ENCODE measurements at regions not wholly inside any gene's neighbourhood (a gene's known extent, or its start where the extent isn't known, plus 50 kb on each side); places are given as distances from the start of the nearest gene placed in this dataset.

- no peak for TF ChIP-seq CTCF (IDR thresholded peaks at IDR 0.05)
- Histone ChIP-seq H3K27me3 (no peaks in the 10 kb centered on the region), H3K36me3 (no peaks in the 10 kb centered on the region)
Measured at GRCh38 chr1:30588311-30589073, 134.9 kb downstream of the MATN1 start.

GRCh38 chr1:30586671-30587070, 136.7 kb downstream of the MATN1 start:
- intact Hi-C loops (cut with DNase I) = no loop called here
- no peak for DNase-seq (ENCODE audit: low spot score in 2 of 2)
- no peak overlapping the region for H3K4me3 ChIP-seq
- H3K36me3 ChIP-seq = no peaks in the 10 kb centered on the region
- H3K27me3 ChIP-seq = no peaks in the 10 kb centered on the region
- no peaks in the 10 kb centered on the region for H3K4me1 ChIP-seq
- H3K27ac ChIP-seq = no peak overlapping the region
- no peak for TF ChIP-seq CTCF (IDR thresholded peaks at IDR 0.05)
- no peaks in the 10 kb centered on the region for H3K9me3 ChIP-seq

More at GRCh38 chr1:30588311-30589073, 134.9 kb downstream of the MATN1 start:
- Histone ChIP-seq H3K9me3 (no peaks in the 10 kb centered on the region), H3K4me3 (no peak overlapping the region), H3K4me1 (no peaks in the 10 kb centered on the region), H3K27ac (no peak overlapping the region)
- intact Hi-C loops (cut with DNase I) = no loop called here
- no peak for DNase-seq (ENCODE audit: low spot score in 2 of 2)

- Histone ChIP-seq H3K27me3 (no peaks in the 10 kb centered on the region), H3K36me3 (no peaks in the 10 kb centered on the region), H3K4me1 (no peaks in the 10 kb centered on the region), H3K27ac (no peak overlapping the region), H3K9me3 (no peaks in the 10 kb centered on the region), H3K4me3 (no peak overlapping the region)
- no peak for DNase-seq (ENCODE audit: low spot score in 2 of 2)
- no peak for TF ChIP-seq CTCF (IDR thresholded peaks at IDR 0.05)
- intact Hi-C loops (cut with DNase I) = no loop called here
Measured at GRCh38 chr1:30579580-30579979, 143.8 kb downstream of the MATN1 start.

GRCh38 chr1:30575066-30575465, 148.3 kb downstream of the MATN1 start:
- intact Hi-C loops (cut with DNase I) = no loop called here
- H3K36me3 ChIP-seq = no peaks in the 10 kb centered on the region
- H3K27ac ChIP-seq = no peak overlapping the region
- H3K4me3 ChIP-seq = no peak overlapping the region
- no peaks in the 10 kb centered on the region for H3K27me3 ChIP-seq
- no peak for TF ChIP-seq CTCF (IDR thresholded peaks at IDR 0.05)
- no peak for DNase-seq (ENCODE audit: low spot score in 2 of 2)
- no peaks in the 10 kb centered on the region for H3K9me3 ChIP-seq
- no peaks in the 10 kb centered on the region for H3K4me1 ChIP-seq

GRCh38 chr1:30572192-30572591, 151.2 kb downstream of the MATN1 start:
- intact Hi-C loops (cut with DNase I) = no loop called here
- no peak for TF ChIP-seq CTCF (IDR thresholded peaks at IDR 0.05)
- no peak for DNase-seq (ENCODE audit: low spot score in 2 of 2)
- no peak overlapping the region for H3K27ac ChIP-seq
- H3K27me3 ChIP-seq = no peaks in the 10 kb centered on the region
- no peaks in the 10 kb centered on the region for H3K36me3 ChIP-seq
- no peak overlapping the region for H3K4me3 ChIP-seq
- no peaks in the 10 kb centered on the region for H3K4me1 ChIP-seq
- no peaks in the 10 kb centered on the region for H3K9me3 ChIP-seq
